H1 (cell line): ENCODE measurements at regions not wholly inside any gene's neighbourhood (a gene's known extent, or its start where the extent isn't known, plus 50 kb on each side); places are given as distances from the start of the nearest gene placed in this dataset.

Source experiments
- CTCF ChIA-PET: fragments of 300-600 bp; sonication (Branson Sonifier 250); formaldehyde crosslinking; loops from one replicate; lab custom pipeline; 2021; ENCODE audit not compliant: partially characterized antibody; lab: Charles Lee
- POLR2A ChIA-PET: fragments of 300-600 bp; sonication (Branson Sonifier 250); formaldehyde crosslinking; loops from one replicate; lab custom pipeline; 2021; ENCODE audit warnings: inconsistent platforms; ENCODE audit not compliant: partially characterized antibody; lab: Charles Lee
- DNase-seq, 2 experiments: peaks; one replicate each; pipeline versions ENCODE4 v3.0.0 to v3.0.0-alpha.2; 2010 to 2022; ENCODE audit warnings: low spot score in 2 of 2, low read depth in 1 of 2, mixed read lengths in 1 of 2
- FAIRE-seq: peaks from 2 replicates; lab custom pipeline; 2011; peaks lifted over from hg19 to GRCh38; lab: Jason Lieb, UNC
- H2AFZ ChIP-seq: 2 replicates; pipeline ENCODE4 v1.8.1; 2012; ENCODE audit warnings: low read length, inconsistent platforms
- H2AK5ac ChIP-seq: 2 replicates; pipeline ENCODE4 v1.6.1; 2013; ENCODE audit warnings: low read depth, low read length
- H2BK120ac ChIP-seq: replicated peaks from 2 replicates; pipeline ENCODE3; 2013; ENCODE audit warnings: low read depth, low read length, inconsistent platforms
- H2BK12ac ChIP-seq: 2 replicates; pipeline ENCODE4 v1.6.1; 2013; ENCODE audit warnings: low read depth, low read length
- H2BK15ac ChIP-seq: 2 replicates; pipeline ENCODE4 v1.6.1; 2013; ENCODE audit warnings: low read length
- H2BK20ac ChIP-seq: 2 replicates; pipeline ENCODE4 v1.6.1; 2013; ENCODE audit warnings: low read length
- H2BK5ac ChIP-seq: 2 replicates; pipeline ENCODE4 v1.6.1; 2013; ENCODE audit warnings: low read depth, low read length
- H3K14ac ChIP-seq: 2 replicates; pipeline ENCODE4 v1.6.1; 2013; ENCODE audit warnings: inconsistent platforms; ENCODE audit not compliant: insufficient read length
- H3K18ac ChIP-seq: 2 replicates; pipeline ENCODE4 v1.6.1; 2013; ENCODE audit warnings: low read length; ENCODE audit errors: extremely low read depth
- H3K23ac ChIP-seq: 2 replicates; pipeline ENCODE4 v1.6.1; 2013; ENCODE audit warnings: inconsistent platforms; ENCODE audit not compliant: insufficient read length
- H3K23me2 ChIP-seq: 2 replicates; pipeline ENCODE4 v1.6.1; 2013; ENCODE audit warnings: low read depth, low read length
- H3K27ac ChIP-seq: 2 replicates; pipeline ENCODE4 v1.6.1; 2011; ENCODE audit warnings: low read depth, low read length, inconsistent platforms
- H3K27me3 ChIP-seq, 4 experiments: replicated peaks in 1 of 4; 1 replicate in 1 of 4; 2 replicates in 3 of 4; pipeline versions ENCODE4 v1.6.1 to v1.8.1; 2011 to 2013; ENCODE audit warnings: low read length in 3 of 4, mild to moderate bottlenecking in 3 of 4, inconsistent platforms in 2 of 4, mixed read lengths in 2 of 4, moderate library complexity in 1 of 4; ENCODE audit not compliant: control insufficient read depth in 3 of 4, insufficient read depth in 3 of 4; ENCODE audit errors: extremely low read depth in 1 of 4
- H3K36me3 ChIP-seq, 4 experiments: 2 replicates each; pipeline versions ENCODE4 v1.6.1 to v1.8.1; 2011 to 2013; ENCODE audit warnings: mild to moderate bottlenecking in 4 of 4, low read length in 3 of 4, moderate library complexity in 2 of 4, control low read depth in 1 of 4, inconsistent platforms in 1 of 4; ENCODE audit not compliant: insufficient read depth in 4 of 4, control insufficient read depth in 2 of 4
- H3K4ac ChIP-seq: replicated peaks from 2 replicates; pipeline ENCODE3; 2013; ENCODE audit warnings: low read length, low read depth, mixed read lengths, inconsistent platforms; ENCODE audit not compliant: insufficient read length
- H3K4me1 ChIP-seq, 4 experiments: replicated peaks in 1 of 4; 1 replicate in 1 of 4; 2 replicates in 3 of 4; pipeline versions ENCODE4 v1.6.1 to v1.8.1; 2011 to 2013; ENCODE audit warnings: low read length in 3 of 4, inconsistent platforms in 2 of 4, mixed read lengths in 1 of 4; ENCODE audit not compliant: insufficient read depth in 4 of 4, control insufficient read depth in 3 of 4
- H3K4me2 ChIP-seq, 2 experiments: 2 replicates each; pipeline versions ENCODE4 v1.6.1 to v1.8.1; 2011 to 2013; ENCODE audit warnings: low read depth in 2 of 2, low read length in 2 of 2, control low read depth in 1 of 2, inconsistent platforms in 1 of 2, mild to moderate bottlenecking in 1 of 2; ENCODE audit not compliant: insufficient read depth in 1 of 2
- H3K4me3 ChIP-seq, 4 experiments: fragments of 200-600, 300-600 bp in 1 of 4; sonication (generic), shearing (Covaris generic), sonication (Bioruptor Twin) in 1 of 4; 2 replicates each; pipeline versions ENCODE4 v1.5.1 to v1.8.1; 2011 to 2016; ENCODE audit warnings: low read length in 4 of 4, low read depth in 3 of 4, control low read depth in 2 of 4, inconsistent platforms in 2 of 4, mild to moderate bottlenecking in 2 of 4, mixed read lengths in 1 of 4, moderate library complexity in 1 of 4; ENCODE audit not compliant: insufficient read depth in 2 of 4; ENCODE audit errors: extremely low read depth in 1 of 4
- H3K56ac ChIP-seq: replicated peaks from 2 replicates; pipeline ENCODE3; 2013; ENCODE audit warnings: low read depth, mild to moderate bottlenecking, mixed read lengths, low read length, inconsistent platforms; ENCODE audit not compliant: insufficient read length
- H3K79me1 ChIP-seq: 2 replicates; pipeline ENCODE4 v1.6.1; 2013; ENCODE audit warnings: low read depth, low read length, control low read depth
- H3K79me2 ChIP-seq, 2 experiments: 2 replicates each; pipeline versions ENCODE4 v1.6.1 to v1.8.1; 2012 to 2013; ENCODE audit warnings: low read length in 2 of 2, mild to moderate bottlenecking in 2 of 2, inconsistent platforms in 1 of 2; ENCODE audit not compliant: insufficient read depth in 2 of 2, control insufficient read depth in 1 of 2
- H3K9ac ChIP-seq, 4 experiments: replicated peaks in 1 of 4; 1 replicate in 1 of 4; 2 replicates in 3 of 4; pipeline versions ENCODE4 v1.6.1 to v1.8.1; 2011 to 2013; ENCODE audit warnings: low read depth in 3 of 4, low read length in 3 of 4, control low read depth in 2 of 4, mild to moderate bottlenecking in 2 of 4, moderate library complexity in 2 of 4, inconsistent platforms in 1 of 4; ENCODE audit errors: extremely low read depth in 1 of 4
- H3K9me3 ChIP-seq, 2 experiments: 2 replicates each; pipeline versions ENCODE4 v1.6.1 to v1.8.1; 2012 to 2013; ENCODE audit warnings: mild to moderate bottlenecking in 2 of 2, moderate library complexity in 2 of 2, control low read depth in 1 of 2, inconsistent platforms in 1 of 2, low read depth in 1 of 2, low read length in 1 of 2, mixed read lengths in 1 of 2; ENCODE audit not compliant: insufficient read depth in 2 of 2
- H4K20me1 ChIP-seq, 2 experiments: replicated peaks in 1 of 2; 2 replicates each; pipeline versions ENCODE3 to v1.8.1; 2011 to 2013; ENCODE audit warnings: inconsistent platforms in 2 of 2, low read length in 2 of 2, mild to moderate bottlenecking in 1 of 2; ENCODE audit not compliant: insufficient read depth in 2 of 2, control insufficient read depth in 1 of 2
- H4K5ac ChIP-seq: 2 replicates; pipeline ENCODE4 v1.6.1; 2013; ENCODE audit warnings: low read length, low read depth, mixed read lengths, inconsistent platforms; ENCODE audit not compliant: insufficient read length
- H4K8ac ChIP-seq: 2 replicates; pipeline ENCODE4 v1.8.0; 2013; ENCODE audit warnings: mild to moderate bottlenecking, moderate library complexity, low read length, inconsistent platforms; ENCODE audit not compliant: insufficient read depth; ENCODE audit errors: extremely low read depth
- H4K91ac ChIP-seq: replicated peaks from 2 replicates; pipeline ENCODE3; 2013; ENCODE audit warnings: low read length, mixed read lengths, inconsistent platforms; ENCODE audit not compliant: insufficient read length
- CBX5 ChIP-seq: fragments of 300-800, 300-1000 bp; sonication (generic); IDR thresholded peaks from 2 replicates; pipeline ENCODE4 v1.7.1; 2016; ENCODE audit warnings: antibody characterized with exemption, low read length, low read depth
- CTBP2 ChIP-seq: IDR thresholded peaks from 2 replicates; pipeline ENCODE4 v1.7.0; 2011; ENCODE audit warnings: borderline replicate concordance, mild to moderate bottlenecking, moderate library complexity, mixed read lengths, low read length; ENCODE audit not compliant: insufficient read depth, insufficient read length
- FOSL1 ChIP-seq: IDR thresholded peaks from 2 replicates; pipeline ENCODE4 v1.6.1; 2011; ENCODE audit warnings: mild to moderate bottlenecking, low read depth, low read length, moderate library complexity; ENCODE audit not compliant: insufficient read depth
- HDAC6 ChIP-seq: IDR thresholded peaks from one replicate; pipeline ENCODE4 v1.7.1; 2012; ENCODE audit warnings: low read depth, mild to moderate bottlenecking, inconsistent platforms, low read length, moderate library complexity
- JUN ChIP-seq: IDR thresholded peaks from 2 replicates; pipeline ENCODE4 v1.6.1; 2011; ENCODE audit warnings: low read depth, mild to moderate bottlenecking, improper control_type of control experiment, low read length
- KDM5A ChIP-seq: fragments of 200-600 bp; IDR thresholded peaks from 2 replicates; pipeline ENCODE4 v1.7.1; 2012; ENCODE audit warnings: mild to moderate bottlenecking, low read length, inconsistent platforms, mixed read lengths
- MAFK ChIP-seq: IDR thresholded peaks from 2 replicates; pipeline ENCODE4 v1.6.1; 2012; ENCODE audit warnings: low read depth, mild to moderate bottlenecking, improper control_type of control experiment, low read length
- PHF8 ChIP-seq: fragments of 200-600 bp; sonication (generic); conservative IDR thresholded peaks from 2 replicates; pipeline ENCODE4 v1.7.1; 2012; ENCODE audit warnings: low read depth, mild to moderate bottlenecking, inconsistent platforms, low read length, moderate library complexity
- RXRA ChIP-seq: IDR thresholded peaks from 2 replicates; pipeline ENCODE4 v1.6.1; 2011; ENCODE audit warnings: low read depth, mild to moderate bottlenecking, low read length, moderate library complexity; ENCODE audit not compliant: insufficient read depth
- SAP30 ChIP-seq: fragments of 300-600 bp; sonication (generic); IDR thresholded peaks from 2 replicates; pipeline ENCODE4 v1.7.1; 2012; ENCODE audit warnings: low read length, moderate library complexity, mild to moderate bottlenecking, inconsistent platforms; ENCODE audit not compliant: insufficient read depth, insufficient replicate concordance
- SP1 ChIP-seq: IDR thresholded peaks from 2 replicates; pipeline ENCODE4 v1.6.1; 2011; ENCODE audit warnings: low read depth, low read length
- SRF ChIP-seq: IDR thresholded peaks from 2 replicates; pipeline ENCODE4 v1.6.1; 2011; ENCODE audit warnings: mild to moderate bottlenecking, low read depth, low read length, moderate library complexity
- TAF7 ChIP-seq: optimal IDR thresholded peaks from 2 replicates; pipeline ENCODE3; 2011; ENCODE audit warnings: low read depth, mild to moderate bottlenecking, inconsistent platforms, low read length, moderate library complexity, borderline replicate concordance
- YY1 ChIP-seq: IDR thresholded peaks from 2 replicates; pipeline ENCODE4 v1.6.1; 2011; ENCODE audit warnings: low read depth, mild to moderate bottlenecking, low read length
- WGBS, 2 experiments: shearing (Covaris generic) in 1 of 2; methylation state at CpG; one replicate each; pipeline versions ENCODE4 v1.1.6 to v1.1.7; 2013 to 2015; ENCODE audit warnings: low lambda C conversion rate in 2 of 2, mixed read lengths in 2 of 2, inconsistent platforms in 1 of 2, low coverage in 1 of 2, missing lambda C conversion rate in 1 of 2; ENCODE audit not compliant: insufficient replicate concordance in 2 of 2, insufficient coverage in 1 of 2, insufficient read length in 1 of 2; ENCODE audit errors: extremely low coverage in 1 of 2, missing lambda C conversion rate in 1 of 2; 5-methylcytosine and 5-hydroxymethylcytosine counted together
- TF ChIP-seq, protein P1 (sequence below): IDR thresholded peaks from 2 replicates; pipeline ENCODE4 v1.6.1; 2012; ENCODE audit warnings: inconsistent platforms

DNA sequence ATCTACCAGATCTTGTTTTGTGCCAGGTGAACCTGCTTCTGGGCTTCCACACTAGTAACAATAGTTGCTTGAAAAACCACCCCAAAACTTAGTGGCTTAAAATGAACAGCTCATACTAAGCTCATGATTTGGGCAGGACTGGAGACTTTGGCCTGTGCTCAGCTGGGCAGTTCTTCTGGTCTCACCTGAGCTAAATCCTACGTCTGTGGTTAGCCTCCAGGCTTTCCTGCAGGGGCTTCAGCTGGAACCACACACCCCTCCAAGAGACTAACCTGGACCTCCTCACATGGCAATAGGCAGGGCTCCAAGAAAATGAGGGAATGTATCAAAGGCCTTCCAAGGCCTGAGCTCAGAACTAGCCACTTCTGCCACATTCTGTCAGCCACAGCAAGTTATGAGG is 144.1 kb downstream of the CD8B2 start:
- H3K27ac ChIP-seq: no peak overlapping the region
- H3K23ac ChIP-seq: no peak overlapping the region
- no peak overlapping the region for H2AK5ac ChIP-seq
- no peaks in the 10 kb centered on the region for H3K23me2 ChIP-seq
- FAIRE-seq (no peak), DNase-seq (no peak)
- no peak overlapping the region for H4K5ac ChIP-seq
- no peak overlapping the region for H4K8ac ChIP-seq
- TF ChIP-seq, protein P1, sequence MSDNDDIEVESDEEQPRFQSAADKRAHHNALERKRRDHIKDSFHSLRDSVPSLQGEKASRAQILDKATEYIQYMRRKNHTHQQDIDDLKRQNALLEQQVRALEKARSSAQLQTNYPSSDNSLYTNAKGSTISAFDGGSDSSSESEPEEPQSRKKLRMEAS: no peak
- TF ChIP-seq KDM5A (no peak), SRF (no peak), SAP30 (no peak), SP1 (no peak), MAFK (no peak), FOSL1 (no peak), CTBP2 (no peak), HDAC6 (no peak), JUN (no peak), RXRA (no peak), TAF7 (no peak), CBX5 (no peak), YY1 (no peak), PHF8 (no peak)
- no peak overlapping the region for H2BK120ac ChIP-seq
- H3K14ac ChIP-seq: no peak overlapping the region
- no peak overlapping the region for H2BK15ac ChIP-seq
- no peak overlapping the region for H3K56ac ChIP-seq
- no peaks in the 10 kb centered on the region for H3K79me1 ChIP-seq
- H3K4me2 ChIP-seq: no peak overlapping the region
- no peak overlapping the region for H3K4me3 ChIP-seq
- H4K91ac ChIP-seq: no peak overlapping the region
- H4K20me1 ChIP-seq: no peaks in the 10 kb centered on the region
- WGBS, 2 experiments: 92% methylated on average over 1 of the region's 1 CpG; no CpG with 5 or more reads in 1 of the 2 experiments
- no peak overlapping the region for H2AFZ ChIP-seq
- ChIA-PET CTCF (interaction anchor here (0.9 to 2.0 kb wide), 4 partner anchors 9 to 68 kb away, joined by 3 to 8 read pairs (median 3); no protein-coding TSS in a partner anchor), POLR2A (no interaction called here)
- no peak overlapping the region for H2BK20ac ChIP-seq
- no peak overlapping the region for H3K4ac ChIP-seq
- H3K18ac ChIP-seq: no peak overlapping the region
- no peaks in the 10 kb centered on the region for H3K79me2 ChIP-seq
- H3K27me3 ChIP-seq: no peaks in the 10 kb centered on the region
- no peak overlapping the region; a peak in 1 of 7 replicates for H3K9ac ChIP-seq
- H2BK12ac ChIP-seq: no peak overlapping the region
- H3K36me3 ChIP-seq: no peaks in the 10 kb centered on the region
- no peaks in the 10 kb centered on the region for H3K4me1 ChIP-seq
- peaks cover 10 to 14% of the 10 kb centered on the region in 2 experiments for H3K9me3 ChIP-seq
- no peak overlapping the region for H2BK5ac ChIP-seq
